Gastroesophageal sphincter (tissue), 4 donors: ENCODE measurements at regions not wholly inside any gene's neighbourhood (a gene's known extent, or its start where the extent isn't known, plus 50 kb on each side); places are given as distances from the start of the nearest gene placed in this dataset.

Experiments used
- ATAC-seq: fragments of 150-250 bp; one replicate; pipeline ENCODE4 v1.9.1; 2016; ENCODE audit warnings: mild to moderate bottlenecking, moderate library complexity
- H3K27ac ChIP-seq, 4 donors: fragments of 200-600 bp; sonication (generic) in 3 of 4; 1 replicate in 3 of 4; 2 replicates in 1 of 4; pipeline ENCODE4 v1.5.1; 2016 to 2019
- H3K27me3 ChIP-seq: fragments of 200-600 bp; sonication (generic); one replicate; pipeline ENCODE4 v1.5.1; 2019
- H3K36me3 ChIP-seq, 2 donors: fragments of 200-600 bp; sonication (generic); one replicate each; pipeline ENCODE4 v1.5.1; 2019; ENCODE audit warnings: control low read depth in 1 of 2
- H3K4me1 ChIP-seq, 3 donors: fragments of 200-600 bp; sonication (generic); 1 replicate in 2 of 3; 2 replicates in 1 of 3; pipeline ENCODE4 v1.5.1; 2016 to 2019; ENCODE audit warnings: control low read depth in 2 of 3
- H3K4me3 ChIP-seq, 2 donors: fragments of 200-600 bp; sonication (generic); one replicate each; pipeline ENCODE4 v1.5.1; 2019; ENCODE audit warnings: mild to moderate bottlenecking in 1 of 2, moderate library complexity in 1 of 2
- H3K9me3 ChIP-seq, 3 donors: fragments of 200-600 bp; sonication (generic); one replicate each; pipeline ENCODE4 v1.5.1; 2017 to 2019; ENCODE audit warnings: control low read depth in 2 of 3
- EP300 ChIP-seq: sonication (generic); formaldehyde crosslinking; IDR thresholded peaks from one replicate; pipeline ENCODE4 v1.6.1; 2017; ENCODE audit warnings: antibody characterized with exemption, mild to moderate bottlenecking
- POLR2A ChIP-seq, 2 donors: fragments of 450-650 bp; IDR thresholded peaks; one replicate each; pipeline ENCODE4 v1.6.1; 2017; ENCODE audit warnings: antibody characterized with exemption in 2 of 2, mild to moderate bottlenecking in 2 of 2, moderate library complexity in 1 of 2
- POLR2AphosphoS5 ChIP-seq: sonication (generic); formaldehyde crosslinking; IDR thresholded peaks from one replicate; pipeline ENCODE4 v1.6.1; 2017; ENCODE audit warnings: antibody characterized with exemption
- WGBS, 2 donors: methylation state at CpG; one replicate each; pipeline ENCODE4 v1.1.5; 2018; ENCODE audit warnings: low coverage in 1 of 2; 5-methylcytosine and 5-hydroxymethylcytosine counted together
- TF ChIP-seq, protein P1 (sequence below), 4 experiments: fragments of 200-600 bp in 2 of 4; fragments of 450-650 bp in 2 of 4; sonication (generic) in 1 of 4; IDR thresholded peaks; one replicate each; pipeline ENCODE4 v1.5.1; 2017 to 2019; ENCODE audit warnings: antibody characterized with exemption in 4 of 4, mild to moderate bottlenecking in 2 of 4, moderate library complexity in 2 of 4

DNA sequence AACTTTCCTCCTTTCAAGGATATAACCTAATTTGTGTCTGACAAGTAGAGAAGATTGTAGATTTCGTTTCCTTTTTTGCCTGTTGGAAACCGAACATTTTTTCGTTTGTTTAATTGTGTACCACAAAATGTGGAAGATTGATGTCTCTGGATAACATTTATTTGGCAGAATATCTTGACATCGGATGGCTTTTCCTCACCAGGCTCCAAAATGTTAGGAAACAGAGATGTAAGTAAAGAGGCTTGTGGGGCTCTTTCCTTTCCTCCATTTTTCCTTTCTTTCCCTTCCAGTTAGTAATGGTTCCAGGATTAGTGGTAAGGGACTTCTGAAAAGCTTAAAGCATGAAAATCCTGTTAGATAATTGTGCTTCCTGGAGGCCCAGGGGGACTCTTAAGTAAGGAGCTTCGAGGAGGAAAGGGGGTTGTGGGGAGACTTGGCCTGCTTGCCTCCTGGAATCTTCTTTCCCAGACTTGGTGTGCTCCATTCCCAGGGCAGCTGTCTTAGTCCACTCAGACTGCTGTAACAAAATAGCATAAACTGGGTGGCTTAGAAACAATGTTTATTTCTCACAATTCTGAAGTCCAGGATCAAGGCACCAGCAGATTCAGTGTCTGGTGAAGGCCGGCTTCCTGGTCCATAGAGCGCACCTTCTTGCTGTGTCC lies 243.1 kb upstream of the PWP1 start:
- WGBS, 2 donors: 46 to 60% methylated on average over 7 of the region's 7 CpGs
- Histone ChIP-seq H3K27me3 (peaks cover 7% of the 10 kb centered on the region), H3K4me3 (peak overlapping the region in 1 of 2 donors; percentile 18), H3K36me3 (no peaks in the 10 kb centered on the region), H3K9me3 (no peaks in the 10 kb centered on the region), H3K27ac (peak overlapping the region in 2 of 4 donors; percentile 51 to 52), H3K4me1 (peaks cover 0 to 8% (median 0%) of the 10 kb centered on the region in 3 donors)
- no peak for ATAC-seq
- TF ChIP-seq EP300: no peak
- TF ChIP-seq, protein P1, sequence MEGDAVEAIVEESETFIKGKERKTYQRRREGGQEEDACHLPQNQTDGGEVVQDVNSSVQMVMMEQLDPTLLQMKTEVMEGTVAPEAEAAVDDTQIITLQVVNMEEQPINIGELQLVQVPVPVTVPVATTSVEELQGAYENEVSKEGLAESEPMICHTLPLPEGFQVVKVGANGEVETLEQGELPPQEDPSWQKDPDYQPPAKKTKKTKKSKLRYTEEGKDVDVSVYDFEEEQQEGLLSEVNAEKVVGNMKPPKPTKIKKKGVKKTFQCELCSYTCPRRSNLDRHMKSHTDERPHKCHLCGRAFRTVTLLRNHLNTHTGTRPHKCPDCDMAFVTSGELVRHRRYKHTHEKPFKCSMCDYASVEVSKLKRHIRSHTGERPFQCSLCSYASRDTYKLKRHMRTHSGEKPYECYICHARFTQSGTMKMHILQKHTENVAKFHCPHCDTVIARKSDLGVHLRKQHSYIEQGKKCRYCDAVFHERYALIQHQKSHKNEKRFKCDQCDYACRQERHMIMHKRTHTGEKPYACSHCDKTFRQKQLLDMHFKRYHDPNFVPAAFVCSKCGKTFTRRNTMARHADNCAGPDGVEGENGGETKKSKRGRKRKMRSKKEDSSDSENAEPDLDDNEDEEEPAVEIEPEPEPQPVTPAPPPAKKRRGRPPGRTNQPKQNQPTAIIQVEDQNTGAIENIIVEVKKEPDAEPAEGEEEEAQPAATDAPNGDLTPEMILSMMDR (IDR thresholded peaks at IDR 0.05): no peak
- no peak for TF ChIP-seq POLR2AphosphoS5
- TF ChIP-seq POLR2A (IDR thresholded peaks at IDR 0.05): no peak

DNA sequence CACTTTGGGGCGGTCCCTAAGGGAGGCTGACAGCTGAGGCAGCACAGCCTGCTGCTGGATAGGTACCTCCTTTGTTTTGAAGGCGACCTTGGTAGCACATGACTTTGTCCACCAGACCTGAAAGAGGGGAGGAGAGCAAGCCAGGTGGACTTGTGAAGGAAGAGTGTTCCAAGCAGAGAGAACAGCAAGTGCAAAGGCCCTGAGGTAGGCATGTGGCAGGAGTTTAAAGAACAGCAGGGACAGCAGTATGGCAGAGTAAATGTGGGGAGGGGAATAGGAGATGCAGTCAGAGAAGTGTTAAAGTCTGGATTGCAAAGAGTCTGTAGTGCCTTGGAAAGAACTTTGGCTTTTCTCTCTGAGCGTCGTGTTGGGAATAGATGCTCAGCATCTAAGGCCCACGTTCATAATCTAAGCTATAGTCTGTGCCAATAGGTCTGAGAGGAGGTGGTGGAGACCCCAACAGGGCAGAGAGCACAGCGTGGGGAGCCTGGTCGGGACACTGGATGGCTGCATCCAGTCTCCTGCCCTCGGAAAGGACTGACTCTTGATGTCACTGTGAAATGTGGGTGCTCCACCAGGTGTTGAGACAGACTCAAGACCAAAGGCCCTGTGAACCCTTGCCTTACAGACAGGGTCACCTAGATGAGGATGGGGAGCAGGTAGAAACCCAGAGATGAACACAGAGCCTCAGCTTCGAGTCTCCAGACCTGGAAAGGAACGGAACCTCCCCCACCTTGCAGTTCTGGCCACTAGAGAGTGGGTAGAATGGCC lies 242.1 kb upstream of the PWP1 start:
- Histone ChIP-seq H3K9me3 (no peaks in the 10 kb centered on the region), H3K27ac (no peak overlapping the region), H3K4me3 (no peak overlapping the region), H3K4me1 (peaks cover 0 to 8% (median 0%) of the 10 kb centered on the region in 3 donors), H3K27me3 (no peaks in the 10 kb centered on the region), H3K36me3 (no peaks in the 10 kb centered on the region)
- ATAC-seq: no peak
- TF ChIP-seq EP300 (no peak), POLR2A (IDR thresholded peaks at IDR 0.05) (no peak), POLR2AphosphoS5 (no peak)
- TF ChIP-seq, protein P1 (IDR thresholded peaks at IDR 0.05): no peak
- WGBS, 2 donors: 83 to 90% methylated on average over 6 to 10 of the region's 10 CpGs

DNA sequence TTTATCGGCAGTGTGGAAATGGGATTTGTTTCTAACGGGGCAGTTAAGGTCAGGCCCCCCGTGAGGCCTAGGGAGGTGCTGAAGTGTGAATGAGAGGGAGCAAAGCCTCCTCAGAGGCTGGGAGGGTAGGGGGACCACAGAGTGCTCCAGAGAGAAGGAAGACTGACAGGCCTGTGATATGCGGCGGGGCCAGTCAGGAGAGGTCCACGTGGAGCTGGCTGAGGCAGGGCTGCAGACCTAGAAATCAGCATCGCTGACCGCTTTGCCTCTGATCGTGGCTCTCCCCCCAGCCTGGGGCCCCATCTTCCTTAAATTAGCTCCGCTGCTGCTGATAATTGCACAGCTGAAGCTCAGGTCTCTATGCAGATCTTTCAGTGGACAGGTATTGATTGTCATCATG lies 240.8 kb upstream of the PWP1 start:
- ATAC-seq: no peak
- no peaks in the 10 kb centered on the region for H3K36me3 ChIP-seq
- TF ChIP-seq POLR2AphosphoS5 (no peak), EP300 (no peak), POLR2A (IDR thresholded peaks at IDR 0.05) (no peak)
- TF ChIP-seq, protein P1 (IDR thresholded peaks at IDR 0.05): no peak
- no peak overlapping the region for H3K4me3 ChIP-seq
- peaks cover 0 to 8% (median 0%) of the 10 kb centered on the region in 3 donors for H3K4me1 ChIP-seq
- H3K27me3 ChIP-seq: no peaks in the 10 kb centered on the region
- no peak overlapping the region for H3K27ac ChIP-seq
- no peaks in the 10 kb centered on the region for H3K9me3 ChIP-seq
- 75 to 95% methylated on average over 4 to 9 of the region's 10 CpGs for WGBS, 2 donors

DNA sequence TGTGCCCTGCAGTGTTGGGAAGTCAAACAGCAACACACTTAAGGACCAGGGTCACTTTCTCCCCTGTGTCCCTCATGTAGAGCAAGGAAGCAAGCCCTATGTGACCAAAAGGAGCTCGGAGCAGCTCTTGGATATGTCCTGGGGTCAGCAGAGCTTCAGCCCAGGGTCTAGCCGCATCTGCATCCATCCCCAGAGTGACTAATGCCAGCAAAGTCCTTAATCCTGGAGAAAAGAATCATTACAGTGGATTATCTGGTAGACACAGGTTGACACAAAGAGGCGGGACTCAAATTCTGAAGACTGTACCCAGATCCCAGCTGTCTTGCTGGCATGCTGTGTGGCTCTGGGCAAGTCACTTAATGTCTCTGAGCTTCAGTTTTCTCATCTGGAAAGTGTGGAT lies 239.1 kb upstream of the PWP1 start:
- ATAC-seq: no peak
- H3K4me3 ChIP-seq: no peak overlapping the region
- H3K36me3 ChIP-seq: no peaks in the 10 kb centered on the region
- peaks cover 4% of the 10 kb centered on the region for H3K27me3 ChIP-seq
- WGBS, 2 donors: 75% methylated on average over 1 of the region's 3 CpGs; no CpG with 5 or more reads in 1 of the 2 donors
- H3K9me3 ChIP-seq: no peaks in the 10 kb centered on the region
- TF ChIP-seq EP300 (no peak), POLR2AphosphoS5 (no peak), POLR2A (IDR thresholded peaks at IDR 0.05) (no peak)
- TF ChIP-seq, protein P1 (IDR thresholded peaks at IDR 0.05): no peak
- no peak overlapping the region for H3K27ac ChIP-seq
- peaks cover 0 to 8% (median 0%) of the 10 kb centered on the region in 3 donors for H3K4me1 ChIP-seq
